ENCODE measurements at regions not wholly inside any gene's neighbourhood (a gene's known extent, or its start where the extent isn't known, plus 50 kb on each side); places are given as distances from the start of the nearest gene placed in this dataset.

- no peaks in the 10 kb centered on the region for H3K9me3 ChIP-seq (ENCODE audit: control insufficient read depth in 1 of 2, insufficient read depth in 1 of 2, low read depth in 1 of 2, low read length in 2 of 2)
- no peaks in the 10 kb centered on the region for H3K79me2 ChIP-seq (ENCODE audit: insufficient read depth, low read length)
- intact Hi-C loops (cut with micrococcal nuclease), result no loop called here
- no TSS peak for BruUV-seq (replicated peaks)
- ChIA-PET CTCF (no interaction called here), POLR2A (no interaction called here), RAD21 (ENCODE audit: low non-redundant PET in 1 of 2, low total read pairs in 2 of 2, uncharacterized antibody in 2 of 2, unreplicated experiment in 2 of 2) (no interaction called here)
- H3K4me3 ChIP-seq (replicated peaks in 1 of 2; ENCODE audit: low read depth in 1 of 2, low read length in 2 of 2), result no peak overlapping the region
- H3K9me2 ChIP-seq (ENCODE audit: insufficient read depth), result no peaks in the 10 kb centered on the region
- H3K27ac ChIP-seq (ENCODE audit: low read depth, low read length), result no peak overlapping the region
- no peaks in the 10 kb centered on the region for H3K36me3 ChIP-seq (ENCODE audit: control insufficient read depth in 1 of 2, insufficient read depth in 2 of 2, low read length in 2 of 2)
- DNase-seq (ENCODE audit: low read depth, low spot score) (no peak), ATAC-seq (no peak)
- no peak for TF ChIP-seq FOSL1 (IDR thresholded peaks at IDR 0.05; ENCODE audit: low read depth)
- TF ChIP-seq YY1 (IDR thresholded peaks at IDR 0.05; ENCODE audit: extremely low read depth, insufficient replicate concordance, low read depth, low read length), result no peak
- TF ChIP-seq SRF (IDR thresholded peaks at IDR 0.05; ENCODE audit: low read depth), result no peak
- no peak for TF ChIP-seq CBX3 (IDR thresholded peaks at IDR 0.05; ENCODE audit: low read depth)
- TF ChIP-seq REST (IDR thresholded peaks at IDR 0.05; ENCODE audit: low read depth), result no peak
- TF ChIP-seq CTCF (IDR thresholded peaks at IDR 0.05 in 2 of 3, conservative IDR thresholded peaks at IDR 0.05 in 1 of 3; ENCODE audit: borderline replicate concordance in 1 of 3, insufficient read depth in 1 of 3, low read depth in 2 of 3, low read length in 2 of 3), result no peak
- no peak for TF ChIP-seq ZNF274 (IDR thresholded peaks at IDR 0.05; ENCODE audit: low read depth, low read length)
- TF ChIP-seq POLR2A (IDR thresholded peaks at IDR 0.05; ENCODE audit: borderline replicate concordance, extremely low read depth, insufficient read depth, insufficient read length), result no peak
- no peak for TF ChIP-seq JUND (IDR thresholded peaks at IDR 0.05)
- TF ChIP-seq ATF3 (IDR thresholded peaks at IDR 0.05), result no peak
- TF ChIP-seq CEBPB (IDR thresholded peaks at IDR 0.05; ENCODE audit: low read depth), result no peak
- no peak for TF ChIP-seq EGR1 (IDR thresholded peaks at IDR 0.05; ENCODE audit: low read depth)
- TF ChIP-seq POLR2AphosphoS5 (IDR thresholded peaks at IDR 0.05; ENCODE audit: low read depth, low read length), result no peak
- TF ChIP-seq MAX (IDR thresholded peaks at IDR 0.05), result no peak
- no peak for TF ChIP-seq ZBTB33 (IDR thresholded peaks at IDR 0.05; ENCODE audit: extremely low read depth, insufficient replicate concordance, low read length)
- TF ChIP-seq SIN3A (IDR thresholded peaks at IDR 0.05; ENCODE audit: low read depth), result no peak
- TF ChIP-seq TCF7L2 (IDR thresholded peaks at IDR 0.05; ENCODE audit: borderline replicate concordance, extremely low read depth, insufficient read depth, insufficient read length), result no peak
- TF ChIP-seq EZH2 (IDR thresholded peaks at IDR 0.05), result no peak
- no peak for TF ChIP-seq EZH2phosphoT487 (IDR thresholded peaks at IDR 0.05; ENCODE audit: borderline replicate concordance)
- H2AFZ ChIP-seq (ENCODE audit: low read depth, low read length, poor library complexity, severe bottlenecking), result no peak overlapping the region
- no peak overlapping the region for H3K9ac ChIP-seq (ENCODE audit: low read length)
- no peaks in the 10 kb centered on the region for H4K20me1 ChIP-seq (ENCODE audit: insufficient read depth)
- peaks cover 2 to 8% of the 10 kb centered on the region in 2 experiments; a peak in 2 of 4 replicates for H3K4me1 ChIP-seq (ENCODE audit: control insufficient read depth in 1 of 2, insufficient read depth in 2 of 2, low read length in 2 of 2)
- no peak overlapping the region for H3K4me2 ChIP-seq (ENCODE audit: low read length)
- no peaks in the 10 kb centered on the region for H3K27me3 ChIP-seq (ENCODE audit: insufficient read depth, low read length)
Measured at GRCh38 chr12:94834036-94834625, 169.4 kb downstream of the NDUFA12 start.

Measured in HCT116 (cell line).